Caco-2 (cell line): ENCODE measurements at regions not wholly inside any gene's neighbourhood (a gene's known extent, or its start where the extent isn't known, plus 50 kb on each side); places are given as distances from the start of the nearest gene placed in this dataset.

Experiments
- BruUV-seq: library from RNA; stranded (reverse); fragments of 400-500 nt; replicated peaks from 2 replicates; lab custom pipeline; 2021; lab: Mats Ljungman, UMichigan
- CTCF ChIA-PET: fragments of 300-600 bp; sonication (Branson Sonifier 250); formaldehyde crosslinking; loops from one replicate; lab custom pipeline; 2022; ENCODE audit warnings: antibody characterized with exemption; lab: Charles Lee
- POLR2A ChIA-PET: fragments of 300-600 bp; sonication (Branson Sonifier 250); formaldehyde crosslinking; loops from one replicate; lab custom pipeline; 2022; ENCODE audit warnings: antibody characterized with exemption; lab: Charles Lee
- DNase-seq, 2 experiments: peaks; one replicate each; pipeline versions ENCODE4 v3.0.0 to v3.0.0-alpha.2; 2020 to 2022
- H3K27me3 ChIP-seq: replicated peaks from 2 replicates; pipeline ENCODE4 v1.6.0; 2011; ENCODE audit warnings: low read length; ENCODE audit not compliant: control insufficient read depth, insufficient read depth
- H3K36me3 ChIP-seq: 2 replicates; pipeline ENCODE4 v1.5.1; 2011; ENCODE audit warnings: low read length; ENCODE audit not compliant: control insufficient read depth, insufficient read depth
- H3K4me1 ChIP-seq: fragments of 250-450 bp; sonication (Bioruptor Pico); 2 replicates; pipeline ENCODE4 v1.5.1; 2020; ENCODE audit warnings: mild to moderate bottlenecking
- H3K4me3 ChIP-seq: 2 replicates; pipeline ENCODE4 v1.5.1; 2011; ENCODE audit warnings: low read depth, mild to moderate bottlenecking, control low read depth, low read length
- H3K9me3 ChIP-seq: fragments of 250-450 bp; sonication (Bioruptor Pico); 2 replicates; pipeline ENCODE4 v1.5.1; 2020; ENCODE audit warnings: mild to moderate bottlenecking, moderate library complexity
- H3K27ac Mint-ChIP-seq: one replicate; pipeline ENCODE4 v1.8.0; 2022; ENCODE audit warnings: mixed read lengths; ENCODE audit not compliant: unreplicated experiment
- H3K27me3 Mint-ChIP-seq: one replicate; pipeline ENCODE4 v1.8.0; 2022; ENCODE audit warnings: mixed read lengths; ENCODE audit not compliant: insufficient read depth, unreplicated experiment
- H3K36me3 Mint-ChIP-seq: one replicate; pipeline ENCODE4 v1.8.0; 2022; ENCODE audit warnings: mild to moderate bottlenecking, mixed read lengths; ENCODE audit not compliant: insufficient read depth, unreplicated experiment
- H3K4me1 Mint-ChIP-seq: one replicate; pipeline ENCODE4 v1.8.0; 2022; ENCODE audit warnings: low read depth, mixed read lengths; ENCODE audit not compliant: unreplicated experiment
- H3K4me3 Mint-ChIP-seq: one replicate; pipeline ENCODE4 v1.8.0; 2022; ENCODE audit warnings: mild to moderate bottlenecking, moderate library complexity, mixed read lengths; ENCODE audit not compliant: unreplicated experiment
- H3K9me3 Mint-ChIP-seq: one replicate; pipeline ENCODE4 v1.8.0; 2022; ENCODE audit warnings: mixed read lengths; ENCODE audit not compliant: unreplicated experiment
- CTCF ChIP-seq, 2 experiments: fragments of 200-600 bp in 1 of 2; IDR thresholded peaks; 1 replicate in 1 of 2; 2 replicates in 1 of 2; pipeline versions ENCODE4 v1.5.1 to v1.8.0; 2011 to 2022; ENCODE audit warnings: antibody characterized with exemption in 1 of 2, control low read depth in 1 of 2, inconsistent platforms in 1 of 2, low read depth in 1 of 2, low read length in 1 of 2, mild to moderate bottlenecking in 1 of 2, moderate library complexity in 1 of 2; ENCODE audit not compliant: insufficient read depth in 1 of 2, severe bottlenecking in 1 of 2, unreplicated experiment in 1 of 2
- intact Hi-C: fragments of 100-400 bp; cut with micrococcal nuclease; formaldehyde crosslinking; loops from one replicate; pipeline ENCODE4 v1.10.0; 2022; ENCODE audit not compliant: unreplicated experiment

- Mint-ChIP-seq H3K27ac (no peak overlapping the region), H3K36me3 (no peaks in the 10 kb centered on the region), H3K9me3 (peaks cover 12% of the 10 kb centered on the region), H3K4me3 (no peak overlapping the region), H3K27me3 (peaks cover 17% of the 10 kb centered on the region), H3K4me1 (no peaks in the 10 kb centered on the region)
- no peak for TF ChIP-seq CTCF (IDR thresholded peaks at IDR 0.05; ENCODE audit: insufficient read depth in 1 of 2, low read depth in 1 of 2, low read length in 1 of 2, severe bottlenecking in 1 of 2, unreplicated experiment in 1 of 2)
- no TSS peak for BruUV-seq
- H3K4me3 ChIP-seq, result no peak overlapping the region
- CTCF ChIA-PET, result no interaction called here
- POLR2A ChIA-PET, result no interaction called here
- H3K27me3 ChIP-seq, result no peaks in the 10 kb centered on the region
- H3K36me3 ChIP-seq, result no peaks in the 10 kb centered on the region
- H3K4me1 ChIP-seq, result no peaks in the 10 kb centered on the region
- peaks cover 11% of the 10 kb centered on the region for H3K9me3 ChIP-seq
- intact Hi-C loops, result no loop called here
- no peak for DNase-seq
These were observed 61.5 kb upstream of the ADAM23 start for GRCh38 chr2:206381881-206382280.

GRCh38 chr2:206383669-206384068 lies 59.7 kb upstream of the ADAM23 start:
- H3K4me1 Mint-ChIP-seq, result no peaks in the 10 kb centered on the region
- no peak for TF ChIP-seq CTCF (IDR thresholded peaks at IDR 0.05; ENCODE audit: insufficient read depth in 1 of 2, low read depth in 1 of 2, low read length in 1 of 2, severe bottlenecking in 1 of 2, unreplicated experiment in 1 of 2)

GRCh38 chr2:206387808-206388207 lies 55.5 kb upstream of the ADAM23 start:
- BruUV-seq, result no TSS peak
- intact Hi-C loops, result no loop called here

More at GRCh38 chr2:206383669-206384068, 59.7 kb upstream of the ADAM23 start:
- no TSS peak for BruUV-seq
- POLR2A ChIA-PET, result no interaction called here
- no peak overlapping the region for H3K27ac Mint-ChIP-seq
- H3K36me3 Mint-ChIP-seq, result no peaks in the 10 kb centered on the region
- no peaks in the 10 kb centered on the region for H3K27me3 ChIP-seq
- no peaks in the 10 kb centered on the region for H3K4me1 ChIP-seq
- no peak for DNase-seq
- CTCF ChIA-PET, result no interaction called here
- H3K36me3 ChIP-seq, result no peaks in the 10 kb centered on the region
- H3K4me3 Mint-ChIP-seq, result no peak overlapping the region
- H3K9me3 ChIP-seq, result peaks cover 11% of the 10 kb centered on the region
- H3K9me3 Mint-ChIP-seq, result peaks cover 10% of the 10 kb centered on the region
- H3K4me3 ChIP-seq, result no peak overlapping the region
- peaks cover 17% of the 10 kb centered on the region for H3K27me3 Mint-ChIP-seq
- intact Hi-C loops, result no loop called here

More at GRCh38 chr2:206387808-206388207, 55.5 kb upstream of the ADAM23 start:
- H3K27me3 Mint-ChIP-seq, result peaks cover 5% of the 10 kb centered on the region
- H3K4me3 Mint-ChIP-seq, result no peak overlapping the region
- no peak for DNase-seq
- ChIA-PET POLR2A (no interaction called here), CTCF (no interaction called here)
- Histone ChIP-seq H3K4me3 (no peak overlapping the region), H3K4me1 (no peaks in the 10 kb centered on the region), H3K27me3 (no peaks in the 10 kb centered on the region), H3K36me3 (no peaks in the 10 kb centered on the region), H3K9me3 (peaks cover 11% of the 10 kb centered on the region; the same call in 1 of the 2 replicates)
- H3K36me3 Mint-ChIP-seq, result no peaks in the 10 kb centered on the region
- TF ChIP-seq CTCF (IDR thresholded peaks at IDR 0.05; ENCODE audit: insufficient read depth in 1 of 2, low read depth in 1 of 2, low read length in 1 of 2, severe bottlenecking in 1 of 2, unreplicated experiment in 1 of 2), result no peak
- peaks cover 10% of the 10 kb centered on the region for H3K9me3 Mint-ChIP-seq
- no peaks in the 10 kb centered on the region for H3K4me1 Mint-ChIP-seq
- no peak overlapping the region for H3K27ac Mint-ChIP-seq
